ENCODE measurements at regions not wholly inside any gene's neighbourhood (a gene's known extent, or its start where the extent isn't known, plus 50 kb on each side); places are given as distances from the start of the nearest gene placed in this dataset.

- Histone ChIP-seq H3K27ac (no peak overlapping the region), H3K36me3 (no peaks in the 10 kb centered on the region), H3K9me3 (no peaks in the 10 kb centered on the region), H3K4me1 (peaks cover 4 to 16% of the 10 kb centered on the region in 2 donors), H3K27me3 (no peaks in the 10 kb centered on the region), H3K4me3 (no peak overlapping the region)
- in situ Hi-C loops (cut with MboI; ENCODE audit: low sequenced_read_pairs in 4 of 4): loop anchor here (5.0 to 25.0 kb wide), 5 partner anchors 74 to 748 kb away; partner anchors contain the start of gene ELL2 (in 1 of the 4)
- TF ChIP-seq CTCF (IDR thresholded peaks at IDR 0.05 in 4 of 5, conservative IDR thresholded peaks at IDR 0.05 in 1 of 5) (no peak), POLR2A (IDR thresholded peaks at IDR 0.05) (no peak)
- ATAC-seq (no peak), DNase-seq (no peak)
- intact Hi-C loops (cut with DNase I; ENCODE audit: low total_unique reads): loop anchor here (5.0 to 10.0 kb wide), 3 partner anchors 124 to 552 kb away; partner anchors contain the start of gene ERAP1
Observed at GRCh38 chr5:96610747-96611146, 51.4 kb upstream of the CAST start.

GRCh38 chr5:96611946-96612345, 50.2 kb upstream of the CAST start:
- no peak for ATAC-seq
- Histone ChIP-seq H3K27me3 (no peaks in the 10 kb centered on the region), H3K4me3 (no peak overlapping the region), H3K36me3 (no peaks in the 10 kb centered on the region), H3K4me1 (peaks cover 4 to 16% of the 10 kb centered on the region in 2 donors), H3K27ac (no peak overlapping the region), H3K9me3 (no peaks in the 10 kb centered on the region)
- DNase-seq: no peak
- intact Hi-C loops (cut with DNase I; ENCODE audit: low total_unique reads): loop anchor here (5.0 to 10.0 kb wide), 3 partner anchors 123 to 550 kb away; partner anchors contain the start of gene ERAP1
- TF ChIP-seq POLR2A (IDR thresholded peaks at IDR 0.05) (no peak), CTCF (IDR thresholded peaks at IDR 0.05 in 4 of 5, conservative IDR thresholded peaks at IDR 0.05 in 1 of 5) (no peak)
- in situ Hi-C loops (cut with MboI; ENCODE audit: low sequenced_read_pairs in 4 of 4): loop anchor here (5.0 to 25.0 kb wide), 5 partner anchors 73 to 750 kb away; partner anchors contain the start of gene ELL2 (in 1 of the 4)

Data from gastrocnemius medialis (tissue), 4 donors.